ENCODE measurements at regions not wholly inside any gene's neighbourhood (a gene's known extent, or its start where the extent isn't known, plus 50 kb on each side); places are given as distances from the start of the nearest gene placed in this dataset.

GRCh38 chr6:125516644-125517043 is 214.9 kb upstream of the HDDC2 start:
- ATAC-seq, result no peak
- peaks cover 3% of the 10 kb centered on the region for H3K27me3 Mint-ChIP-seq
- H3K27ac Mint-ChIP-seq, result no peak overlapping the region
- no peak for TF ChIP-seq CTCF (IDR thresholded peaks at IDR 0.05)
- H3K36me3 Mint-ChIP-seq (ENCODE audit: low read depth), result no peaks in the 10 kb centered on the region
- peaks cover 2% of the 10 kb centered on the region for H3K9me3 Mint-ChIP-seq
- DNase-seq, result no peak
- CTCF ChIA-PET, result no interaction called here
- H3K4me3 Mint-ChIP-seq, result no peak overlapping the region
- H3K4me1 Mint-ChIP-seq (ENCODE audit: low read depth), result no peaks in the 10 kb centered on the region
- POLR2A ChIA-PET, result no interaction called here
- intact Hi-C loops (cut with micrococcal nuclease), result no loop called here

- no peak for TF ChIP-seq CTCF (IDR thresholded peaks at IDR 0.05)
- Mint-ChIP-seq H3K4me1 (ENCODE audit: low read depth) (no peaks in the 10 kb centered on the region), H3K9me3 (peaks cover 2% of the 10 kb centered on the region), H3K36me3 (ENCODE audit: low read depth) (no peaks in the 10 kb centered on the region), H3K27ac (no peak overlapping the region), H3K27me3 (peaks cover 8% of the 10 kb centered on the region), H3K4me3 (no peak overlapping the region)
- ChIA-PET POLR2A (no interaction called here), CTCF (no interaction called here)
- intact Hi-C loops (cut with micrococcal nuclease), result no loop called here
- no peak for ATAC-seq
- DNase-seq, result no peak
Measured at GRCh38 chr6:125519367-125519766, 217.6 kb upstream of the HDDC2 start.

GRCh38 chr6:125524356-125524755 is 222.6 kb upstream of the HDDC2 start:
- no peak overlapping the region for H3K27ac Mint-ChIP-seq
- ATAC-seq, result no peak
- ChIA-PET CTCF (no interaction called here), POLR2A (no interaction called here)
- H3K27me3 Mint-ChIP-seq, result peaks cover 25% of the 10 kb centered on the region
- no peaks in the 10 kb centered on the region for H3K4me1 Mint-ChIP-seq (ENCODE audit: low read depth)
- H3K9me3 Mint-ChIP-seq, result no peaks in the 10 kb centered on the region
- H3K4me3 Mint-ChIP-seq, result no peak overlapping the region
- no peak for DNase-seq
- no peak for TF ChIP-seq CTCF (IDR thresholded peaks at IDR 0.05)
- intact Hi-C loops (cut with micrococcal nuclease), result no loop called here
- H3K36me3 Mint-ChIP-seq (ENCODE audit: low read depth), result no peaks in the 10 kb centered on the region

GRCh38 chr6:125526007-125526720 is 223.3 kb upstream of the HEY2 start:
- intact Hi-C loops (cut with micrococcal nuclease), result no loop called here
- no peaks in the 10 kb centered on the region for H3K9me3 Mint-ChIP-seq
- ChIA-PET POLR2A (no interaction called here), CTCF (no interaction called here)
- TF ChIP-seq CTCF (IDR thresholded peaks at IDR 0.05), result no peak
- no peak for DNase-seq
- ATAC-seq, result no peak
- H3K36me3 Mint-ChIP-seq (ENCODE audit: low read depth), result no peaks in the 10 kb centered on the region
- H3K27me3 Mint-ChIP-seq, result peaks cover 31% of the 10 kb centered on the region
- no peak overlapping the region for H3K27ac Mint-ChIP-seq
- H3K4me3 Mint-ChIP-seq, result no peak overlapping the region
- no peaks in the 10 kb centered on the region for H3K4me1 Mint-ChIP-seq (ENCODE audit: low read depth)

GRCh38 chr6:125528621-125529041 is 220.8 kb upstream of the HEY2 start:
- peaks cover 33% of the 10 kb centered on the region for H3K27me3 Mint-ChIP-seq
- intact Hi-C loops (cut with micrococcal nuclease), result no loop called here
- no peaks in the 10 kb centered on the region for H3K4me1 Mint-ChIP-seq (ENCODE audit: low read depth)
- no peaks in the 10 kb centered on the region for H3K9me3 Mint-ChIP-seq
- POLR2A ChIA-PET, result no interaction called here
- CTCF ChIA-PET, result no interaction called here
- DNase-seq (no peak), ATAC-seq (no peak)
- H3K4me3 Mint-ChIP-seq, result no peak overlapping the region
- no peaks in the 10 kb centered on the region for H3K36me3 Mint-ChIP-seq (ENCODE audit: low read depth)
- TF ChIP-seq CTCF (IDR thresholded peaks at IDR 0.05), result no peak
- no peak overlapping the region for H3K27ac Mint-ChIP-seq
